Cerebellar cortex (tissue), 1 donor: ENCODE measurements at regions not wholly inside any gene's neighbourhood (a gene's known extent, or its start where the extent isn't known, plus 50 kb on each side); places are given as distances from the start of the nearest gene placed in this dataset.
A peak's percentile ranks its signal among the peaks of the same experiment; 100 is the strongest.

Experiments used
- DNase-seq: peaks from one replicate; pipeline ENCODE4 v3.0.0-alpha.2; 2015; ENCODE audit warnings: low spot score

GRCh38 chr16:26281381-26282110, 589.8 kb downstream of the HS3ST4 start:
- DNase-seq, result no peak

- no peak for DNase-seq
These were observed 604.0 kb downstream of the HS3ST4 start for GRCh38 chr16:26295625-26296304.

GRCh38 chr16:26301516-26301915, 609.8 kb downstream of the HS3ST4 start:
- no peak for DNase-seq

GRCh38 chr16:26316683-26317464, 625.1 kb downstream of the HS3ST4 start:
- DNase-seq, result no peak

- DNase-seq, result no peak
These were observed 626.1 kb downstream of the HS3ST4 start for GRCh38 chr16:26317885-26318284.

- no peak for DNase-seq
These were observed 638.9 kb downstream of the HS3ST4 start for GRCh38 chr16:26330654-26331053.

- peak; percentile 1 for DNase-seq
These were observed 642.7 kb downstream of the HS3ST4 start for GRCh38 chr16:26334218-26335111.

GRCh38 chr16:26335236-26335853, 643.6 kb downstream of the HS3ST4 start:
- no peak for DNase-seq

- no peak for DNase-seq
These were observed 650.9 kb downstream of the HS3ST4 start for GRCh38 chr16:26342621-26343020.

GRCh38 chr16:26344240-26344776, 652.5 kb downstream of the HS3ST4 start:
- DNase-seq, result no peak

- DNase-seq, result peak; percentile 85
These were observed 653.2 kb downstream of the HS3ST4 start for GRCh38 chr16:26344976-26345375.

GRCh38 chr16:26345966-26346365, 654.2 kb downstream of the HS3ST4 start:
- peak; percentile 78 for DNase-seq

- no peak for DNase-seq
These were observed 656.3 kb downstream of the HS3ST4 start for GRCh38 chr16:26348095-26348494.

GRCh38 chr16:26360867-26361266, 669.1 kb downstream of the HS3ST4 start:
- DNase-seq, result no peak

- DNase-seq, result no peak
These were observed 671.8 kb downstream of the HS3ST4 start for GRCh38 chr16:26363581-26363980.

- DNase-seq, result no peak
These were observed 673.6 kb downstream of the HS3ST4 start for GRCh38 chr16:26365161-26365940.

- no peak for DNase-seq
These were observed 679.6 kb downstream of the HS3ST4 start for GRCh38 chr16:26371349-26371869.

GRCh38 chr16:26374279-26374925, 682.6 kb downstream of the HS3ST4 start:
- no peak for DNase-seq

- DNase-seq, result peak; percentile 74
These were observed 684.1 kb upstream of the C16orf82 start for GRCh38 chr16:26382586-26382985.
